ENCODE measurements at regions not wholly inside any gene's neighbourhood (a gene's known extent, or its start where the extent isn't known, plus 50 kb on each side); places are given as distances from the start of the nearest gene placed in this dataset.

GRCh38 chr14:87149583-87150354 is 843.2 kb downstream of the GALC start:
- BruUV-seq (replicated peaks) = no TSS peak
- no peaks in the 10 kb centered on the region for H3K9me1 ChIP-seq (replicated peaks; ENCODE audit: control insufficient read depth, extremely low read depth, insufficient read depth, low read length)
- dilution Hi-C loops (cut with MboI; ENCODE audit: extremely low pct_ligation_motif_present, low sequenced_read_pairs) = no loop called here
- no peak overlapping the region for H2AFZ ChIP-seq (ENCODE audit: low read depth, low read length)
- H3K9ac ChIP-seq (replicated peaks; ENCODE audit: extremely low read depth, insufficient read depth, low read length) = no peak overlapping the region
- ChIA-PET CTCF (no interaction called here), POLR2A (no interaction called here)
- no peak overlapping the region for H3K4me3 ChIP-seq (replicated peaks in 1 of 3; ENCODE audit: insufficient read depth in 1 of 3, low read depth in 1 of 3, low read length in 3 of 3)
- no peaks in the 10 kb centered on the region for H3K79me2 ChIP-seq (ENCODE audit: control insufficient read depth, insufficient read depth, low read length)
- H3K36me3 ChIP-seq (ENCODE audit: control insufficient read depth in 2 of 2, extremely low read depth in 1 of 2, insufficient read depth in 2 of 2, low read length in 2 of 2) = no peaks in the 10 kb centered on the region
- H3K4me1 ChIP-seq (ENCODE audit: control insufficient read depth, extremely low read depth, insufficient read depth, low read length) = no peaks in the 10 kb centered on the region
- H3K27ac ChIP-seq (ENCODE audit: insufficient read depth, low read depth, low read length) = no peak overlapping the region
- FAIRE-seq (no peak), DNase-seq (ENCODE audit: low read depth, low spot score) (no peak)
- peaks cover 8% of the 10 kb centered on the region for H3K9me3 ChIP-seq (replicated peaks; ENCODE audit: control insufficient read depth, insufficient read depth, low read length)
- H3K27me3 ChIP-seq (ENCODE audit: control insufficient read depth in 2 of 2, insufficient read depth in 2 of 2, low read length in 2 of 2) = no peaks in the 10 kb centered on the region
- no peak overlapping the region for H3K4me2 ChIP-seq (ENCODE audit: insufficient read depth, low read length)
- TF ChIP-seq POLR2AphosphoS5 (IDR thresholded peaks at IDR 0.05; ENCODE audit: insufficient read depth, low read depth, low read length) = no peak
- no peak for TF ChIP-seq CTCF (IDR thresholded peaks at IDR 0.05; ENCODE audit: extremely low read depth in 1 of 2, insufficient read depth in 1 of 2, low read depth in 1 of 2, low read length in 2 of 2)
- TF ChIP-seq JUN (IDR thresholded peaks at IDR 0.05; ENCODE audit: borderline replicate concordance, insufficient read depth, insufficient read length, low read depth) = no peak
- no peak for TF ChIP-seq GATA2 (IDR thresholded peaks at IDR 0.05; ENCODE audit: insufficient read depth, insufficient read length, low read depth, low read length)
- TF ChIP-seq FOS (IDR thresholded peaks at IDR 0.05; ENCODE audit: borderline replicate concordance, insufficient read depth, low read length) = no peak
- no peak for TF ChIP-seq MAX (IDR thresholded peaks at IDR 0.05; ENCODE audit: insufficient read depth, insufficient read length)
- no peak for TF ChIP-seq MYC (IDR thresholded peaks at IDR 0.05; ENCODE audit: low read depth, low read length)
- no peak for TF ChIP-seq EZH2 (IDR thresholded peaks at IDR 0.05; ENCODE audit: borderline replicate concordance, low read depth, low read length, severe bottlenecking)
- no peak for TF ChIP-seq POLR2A (IDR thresholded peaks at IDR 0.05; ENCODE audit: low read depth, low read length)
- intact Hi-C loops (cut with micrococcal nuclease) = no loop called here
- H4K20me1 ChIP-seq (replicated peaks; ENCODE audit: control insufficient read depth, extremely low read depth, insufficient read depth, low read length) = no peaks in the 10 kb centered on the region
